ENCODE measurements at regions not wholly inside any gene's neighbourhood (a gene's known extent, or its start where the extent isn't known, plus 50 kb on each side); places are given as distances from the start of the nearest gene placed in this dataset.

GRCh38 chr3:135837977-135838631, 127.4 kb upstream of the PPP2R3A start:
- intact Hi-C loops (cut with DNase I), result no loop called here
- H3K27me3 ChIP-seq, result no peaks in the 10 kb centered on the region
- TF ChIP-seq EP300 (IDR thresholded peaks at IDR 0.05) (no peak), POLR2A (IDR thresholded peaks at IDR 0.05) (no peak), CTCF (IDR thresholded peaks at IDR 0.05) (no peak), POLR2AphosphoS5 (IDR thresholded peaks at IDR 0.05) (no peak)
- 20 to 70% methylated on average over 5 of the region's 5 CpGs for WGBS, 2 donors
- no peaks in the 10 kb centered on the region for H3K9me3 ChIP-seq
- no peak overlapping the region for H3K4me3 ChIP-seq
- H3K36me3 ChIP-seq, result no peaks in the 10 kb centered on the region
- no peak for DNase-seq
- no peaks in the 10 kb centered on the region for H3K4me1 ChIP-seq
- no peak overlapping the region for H3K27ac ChIP-seq

GRCh38 chr3:135840436-135840835, 125.1 kb upstream of the PPP2R3A start:
- no peaks in the 10 kb centered on the region for H3K9me3 ChIP-seq
- H3K27ac ChIP-seq, result no peak overlapping the region
- intact Hi-C loops (cut with DNase I), result no loop called here
- 47 to 69% methylated on average over 1 of the region's 1 CpG for WGBS, 2 donors
- no peaks in the 10 kb centered on the region for H3K4me1 ChIP-seq
- H3K27me3 ChIP-seq, result no peaks in the 10 kb centered on the region
- TF ChIP-seq POLR2AphosphoS5 (IDR thresholded peaks at IDR 0.05) (no peak), CTCF (IDR thresholded peaks at IDR 0.05) (no peak), POLR2A (IDR thresholded peaks at IDR 0.05) (no peak), EP300 (IDR thresholded peaks at IDR 0.05) (no peak)
- H3K36me3 ChIP-seq, result no peaks in the 10 kb centered on the region
- DNase-seq, result no peak
- no peak overlapping the region for H3K4me3 ChIP-seq

GRCh38 chr3:135844386-135844785, 121.1 kb upstream of the PPP2R3A start:
- Histone ChIP-seq H3K36me3 (no peaks in the 10 kb centered on the region), H3K4me1 (no peaks in the 10 kb centered on the region), H3K9me3 (no peaks in the 10 kb centered on the region), H3K27ac (no peak overlapping the region), H3K4me3 (no peak overlapping the region), H3K27me3 (no peaks in the 10 kb centered on the region)
- intact Hi-C loops (cut with DNase I), result no loop called here
- TF ChIP-seq POLR2AphosphoS5 (IDR thresholded peaks at IDR 0.05) (no peak), EP300 (IDR thresholded peaks at IDR 0.05) (no peak), CTCF (IDR thresholded peaks at IDR 0.05) (no peak)
- DNase-seq, result no peak

- no peaks in the 10 kb centered on the region for H3K9me3 ChIP-seq
- no peak for DNase-seq
- H3K4me3 ChIP-seq, result no peak overlapping the region
- H3K27ac ChIP-seq, result no peak overlapping the region
- H3K4me1 ChIP-seq, result no peaks in the 10 kb centered on the region
- H3K36me3 ChIP-seq, result no peaks in the 10 kb centered on the region
- no peak for TF ChIP-seq POLR2AphosphoS5 (IDR thresholded peaks at IDR 0.05)
- TF ChIP-seq POLR2A (IDR thresholded peaks at IDR 0.05), result no peak
- TF ChIP-seq CTCF (IDR thresholded peaks at IDR 0.05), result no peak
- no peak for TF ChIP-seq EP300 (IDR thresholded peaks at IDR 0.05)
- 95 to 96% methylated on average over 1 of the region's 1 CpG for WGBS, 2 donors
- no peaks in the 10 kb centered on the region for H3K27me3 ChIP-seq
- intact Hi-C loops (cut with DNase I), result no loop called here
These were observed 117.5 kb upstream of the PPP2R3A start for GRCh38 chr3:135848051-135848450.

DNA sequence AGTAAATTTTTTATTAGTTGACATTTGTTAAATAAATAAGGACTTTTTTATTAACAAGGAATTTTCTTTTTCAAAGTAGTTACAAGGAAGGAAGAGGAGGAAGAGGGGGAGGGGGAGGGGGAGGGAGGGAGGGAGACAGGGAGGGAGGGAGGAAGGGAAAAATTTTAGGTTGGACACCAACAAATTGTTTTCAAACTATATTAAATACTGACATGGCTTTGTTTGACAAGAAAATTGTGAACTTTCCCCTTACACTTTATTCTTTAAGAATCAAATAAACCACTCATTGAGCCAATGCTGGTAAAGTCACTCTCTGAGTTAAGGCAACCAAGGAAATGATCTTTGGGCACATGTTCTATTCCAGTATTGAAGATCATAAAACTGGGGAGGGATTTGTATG, 115.7 kb upstream of the PPP2R3A start:
- Histone ChIP-seq H3K36me3 (no peaks in the 10 kb centered on the region), H3K27me3 (no peaks in the 10 kb centered on the region), H3K27ac (no peak overlapping the region), H3K4me3 (no peak overlapping the region), H3K9me3 (no peaks in the 10 kb centered on the region), H3K4me1 (no peaks in the 10 kb centered on the region)
- intact Hi-C loops (cut with DNase I), result no loop called here
- DNase-seq, result no peak
- TF ChIP-seq POLR2AphosphoS5 (IDR thresholded peaks at IDR 0.05) (no peak), CTCF (IDR thresholded peaks at IDR 0.05) (no peak), EP300 (IDR thresholded peaks at IDR 0.05) (no peak), POLR2A (IDR thresholded peaks at IDR 0.05) (no peak)

Measured in sigmoid colon (tissue), 6 donors.